K562 (cell line): ENCODE measurements at regions not wholly inside any gene's neighbourhood (a gene's known extent, or its start where the extent isn't known, plus 50 kb on each side); places are given as distances from the start of the nearest gene placed in this dataset.

Source experiments
- CBX3 ChIP-seq, 2 experiments: IDR thresholded peaks; 1 replicate in 1 of 2; 2 replicates in 1 of 2; pipeline ENCODE4 v1.6.1; 2012; ENCODE audit warnings: inconsistent platforms in 2 of 2, low read length in 2 of 2, borderline replicate concordance in 1 of 2, control low read depth in 1 of 2
- ELF4 ChIP-seq: fragments of 450-650 bp; formaldehyde crosslinking; IDR thresholded peaks from 2 replicates; pipeline ENCODE4 v1.4.0; 2022; ENCODE audit warnings: missing genetic modification characterization
- IFI16 ChIP-seq: fragments of 250-450 bp; sonication (Bioruptor Pico); IDR thresholded peaks from 2 replicates; pipeline ENCODE4 v2.1.2; 2022; ENCODE audit warnings: mild to moderate bottlenecking, inconsistent platforms
- KDM1A ChIP-seq, 2 experiments: fragments of 450-650 bp; IDR thresholded peaks; 2 replicates each; pipeline ENCODE4 v1.6.1; 2016; ENCODE audit warnings: mild to moderate bottlenecking in 2 of 2
- MECOM ChIP-seq: fragments of 250-450 bp; sonication (Bioruptor Pico); IDR thresholded peaks from 2 replicates; pipeline ENCODE4 v1.8.0; 2022; ENCODE audit warnings: inconsistent platforms
- PHTF2 ChIP-seq: fragments of 250-450 bp; sonication (Bioruptor Pico); IDR thresholded peaks from 2 replicates; pipeline ENCODE4 v1.5.0; 2021; ENCODE audit warnings: mild to moderate bottlenecking
- RCOR1 ChIP-seq, 2 experiments: IDR thresholded peaks; 2 replicates each; pipeline ENCODE4 v1.6.1; 2012; ENCODE audit warnings: low read depth in 2 of 2, low read length in 2 of 2, borderline replicate concordance in 1 of 2, improper control_type of control experiment in 1 of 2
- TGIF2 ChIP-seq: sonication (generic); formaldehyde crosslinking; IDR thresholded peaks from 2 replicates; pipeline ENCODE4 v1.8.1; 2022; ENCODE audit warnings: mild to moderate bottlenecking, missing genetic modification reagents, moderate library complexity
- ZNF274 ChIP-seq: IDR thresholded peaks from 2 replicates; pipeline ENCODE4 v1.6.1; 2011; ENCODE audit warnings: low read depth, mild to moderate bottlenecking, low read length, moderate library complexity, borderline replicate concordance
- ZNF609 ChIP-seq: sonication (generic); formaldehyde crosslinking; IDR thresholded peaks from 2 replicates; pipeline ENCODE4 v1.8.1; 2023; ENCODE audit warnings: missing genetic modification reagents, mild to moderate bottlenecking, borderline replicate concordance
- ZNF75A ChIP-seq: fragments of 450-650 bp; formaldehyde crosslinking; IDR thresholded peaks from 2 replicates; pipeline ENCODE4 v1.4.0; 2020; ENCODE audit warnings: mild to moderate bottlenecking
- TF ChIP-seq, protein P1 (sequence below), 3 experiments: IDR thresholded peaks in 2 of 3; conservative IDR thresholded peaks in 1 of 3; 2 replicates each; pipeline ENCODE4 v1.5.1; 2011 to 2012; ENCODE audit warnings: low read length in 3 of 3, mild to moderate bottlenecking in 3 of 3, control low read depth in 2 of 3, improper control_type of control experiment in 1 of 3, inconsistent platforms in 1 of 3, low read depth in 1 of 3, mixed read lengths in 1 of 3, moderate library complexity in 1 of 3; ENCODE audit not compliant: insufficient read depth in 2 of 3
- TF ChIP-seq, protein P2 (sequence below): fragments of 250-450 bp; sonication (Bioruptor Pico); IDR thresholded peaks from 2 replicates; pipeline ENCODE4 v1.5.1; 2021; ENCODE audit warnings: mild to moderate bottlenecking

DNA sequence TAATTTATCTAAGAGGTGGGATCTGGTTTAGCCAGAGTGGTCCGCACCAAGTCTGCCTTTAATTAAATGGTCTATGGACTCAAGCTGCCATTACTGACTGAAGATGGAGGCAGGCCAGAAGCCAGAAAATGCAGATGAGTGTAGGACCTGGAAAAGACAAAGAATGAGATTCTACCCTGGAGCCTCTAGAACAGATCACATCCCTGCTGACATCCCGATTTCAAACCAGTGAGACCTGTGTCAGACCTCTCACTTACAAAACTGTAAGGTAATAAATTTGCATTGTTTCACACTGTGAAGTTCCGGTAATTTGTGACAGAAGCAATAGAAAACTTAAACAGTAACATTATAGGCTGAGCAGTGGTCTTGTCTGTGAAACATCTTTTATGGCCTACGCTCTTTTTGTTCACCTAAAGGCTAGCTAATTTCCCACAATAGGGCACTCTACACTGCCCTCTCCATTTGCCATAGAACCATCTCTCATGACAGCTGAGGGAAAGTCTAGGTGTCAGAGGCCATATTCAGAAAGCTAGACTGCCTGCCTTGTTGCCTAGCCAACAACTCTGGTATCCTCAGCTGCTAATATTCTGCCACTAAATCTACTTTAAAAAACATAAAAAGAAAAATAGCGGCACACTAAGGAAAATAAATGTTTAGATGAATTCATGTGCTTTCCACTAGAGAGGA lies 1396.2 kb upstream of the PIK3C3 start:
- TF ChIP-seq TGIF2 (CRISPR knock-in tag) = no peak
- TF ChIP-seq ELF4 (CRISPR knock-in tag) = no peak
- TF ChIP-seq, protein P1, sequence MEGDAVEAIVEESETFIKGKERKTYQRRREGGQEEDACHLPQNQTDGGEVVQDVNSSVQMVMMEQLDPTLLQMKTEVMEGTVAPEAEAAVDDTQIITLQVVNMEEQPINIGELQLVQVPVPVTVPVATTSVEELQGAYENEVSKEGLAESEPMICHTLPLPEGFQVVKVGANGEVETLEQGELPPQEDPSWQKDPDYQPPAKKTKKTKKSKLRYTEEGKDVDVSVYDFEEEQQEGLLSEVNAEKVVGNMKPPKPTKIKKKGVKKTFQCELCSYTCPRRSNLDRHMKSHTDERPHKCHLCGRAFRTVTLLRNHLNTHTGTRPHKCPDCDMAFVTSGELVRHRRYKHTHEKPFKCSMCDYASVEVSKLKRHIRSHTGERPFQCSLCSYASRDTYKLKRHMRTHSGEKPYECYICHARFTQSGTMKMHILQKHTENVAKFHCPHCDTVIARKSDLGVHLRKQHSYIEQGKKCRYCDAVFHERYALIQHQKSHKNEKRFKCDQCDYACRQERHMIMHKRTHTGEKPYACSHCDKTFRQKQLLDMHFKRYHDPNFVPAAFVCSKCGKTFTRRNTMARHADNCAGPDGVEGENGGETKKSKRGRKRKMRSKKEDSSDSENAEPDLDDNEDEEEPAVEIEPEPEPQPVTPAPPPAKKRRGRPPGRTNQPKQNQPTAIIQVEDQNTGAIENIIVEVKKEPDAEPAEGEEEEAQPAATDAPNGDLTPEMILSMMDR (IDR thresholded peaks at IDR 0.05 in 2 of 3, conservative IDR thresholded peaks at IDR 0.05 in 1 of 3; ENCODE audit: insufficient read depth in 2 of 3, low read depth in 1 of 3, low read length in 3 of 3) = no peak
- no peak for TF ChIP-seq ZNF274
- no peak for TF ChIP-seq MECOM (CRISPR knock-in tag)
- no peak for TF ChIP-seq IFI16 (CRISPR knock-in tag)
- TF ChIP-seq CBX3 (IDR thresholded peaks at IDR 0.05; ENCODE audit: borderline replicate concordance in 1 of 2, low read length in 2 of 2) = no peak
- TF ChIP-seq KDM1A (IDR thresholded peaks at IDR 0.05) = no peak
- TF ChIP-seq RCOR1 (IDR thresholded peaks at IDR 0.05; ENCODE audit: borderline replicate concordance in 1 of 2, low read depth in 2 of 2, low read length in 2 of 2) = no peak
- no peak for TF ChIP-seq ZNF75A (CRISPR knock-in tag)
- TF ChIP-seq, protein P2, sequence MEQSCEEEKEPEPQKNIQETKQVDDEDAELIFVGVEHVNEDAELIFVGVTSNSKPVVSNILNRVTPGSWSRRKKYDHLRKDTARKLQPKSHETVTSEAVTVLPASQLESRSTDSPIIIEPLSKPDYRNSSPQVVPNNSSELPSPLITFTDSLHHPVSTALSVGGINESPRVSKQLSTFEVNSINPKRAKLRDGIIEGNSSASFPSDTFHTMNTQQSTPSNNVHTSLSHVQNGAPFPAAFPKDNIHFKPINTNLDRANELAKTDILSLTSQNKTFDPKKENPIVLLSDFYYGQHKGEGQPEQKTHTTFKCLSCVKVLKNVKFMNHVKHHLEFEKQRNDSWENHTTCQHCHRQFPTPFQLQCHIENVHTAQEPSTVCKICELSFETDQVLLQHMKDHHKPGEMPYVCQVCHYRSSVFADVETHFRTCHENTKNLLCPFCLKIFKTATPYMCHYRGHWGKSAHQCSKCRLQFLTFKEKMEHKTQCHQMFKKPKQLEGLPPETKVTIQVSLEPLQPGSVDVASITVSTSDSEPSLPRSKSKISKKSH (CRISPR knock-in tag) = no peak
- no peak for TF ChIP-seq ZNF609
- no peak for TF ChIP-seq PHTF2 (CRISPR knock-in tag)
